ENCODE measurements at regions not wholly inside any gene's neighbourhood (a gene's known extent, or its start where the extent isn't known, plus 50 kb on each side); places are given as distances from the start of the nearest gene placed in this dataset.

DNA sequence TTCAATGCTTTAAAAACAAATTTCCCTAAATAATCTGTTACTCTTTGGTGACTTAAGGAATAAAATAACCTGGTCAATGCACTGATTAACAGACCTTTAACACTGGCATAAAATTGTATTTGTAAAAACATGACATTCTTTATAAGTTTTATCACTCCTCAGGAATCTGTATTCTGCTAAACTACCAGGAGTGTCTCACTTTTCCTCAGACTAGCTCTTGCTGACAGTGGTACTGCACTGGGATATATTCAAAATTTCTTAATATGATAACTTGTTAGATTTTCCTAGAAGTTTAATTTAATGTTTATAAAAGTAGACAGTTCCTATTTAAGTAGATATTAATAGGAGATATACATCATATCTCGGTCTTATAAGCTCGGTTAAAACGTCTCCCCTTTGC is 363.4 kb upstream of the ARHGEF26 start:
- TF ChIP-seq EP300 (IDR thresholded peaks at IDR 0.05) (no peak), POLR2AphosphoS5 (IDR thresholded peaks at IDR 0.05) (no peak), POLR2A (IDR thresholded peaks at IDR 0.05; ENCODE audit: low read depth) (no peak)
- TF ChIP-seq, protein P1, sequence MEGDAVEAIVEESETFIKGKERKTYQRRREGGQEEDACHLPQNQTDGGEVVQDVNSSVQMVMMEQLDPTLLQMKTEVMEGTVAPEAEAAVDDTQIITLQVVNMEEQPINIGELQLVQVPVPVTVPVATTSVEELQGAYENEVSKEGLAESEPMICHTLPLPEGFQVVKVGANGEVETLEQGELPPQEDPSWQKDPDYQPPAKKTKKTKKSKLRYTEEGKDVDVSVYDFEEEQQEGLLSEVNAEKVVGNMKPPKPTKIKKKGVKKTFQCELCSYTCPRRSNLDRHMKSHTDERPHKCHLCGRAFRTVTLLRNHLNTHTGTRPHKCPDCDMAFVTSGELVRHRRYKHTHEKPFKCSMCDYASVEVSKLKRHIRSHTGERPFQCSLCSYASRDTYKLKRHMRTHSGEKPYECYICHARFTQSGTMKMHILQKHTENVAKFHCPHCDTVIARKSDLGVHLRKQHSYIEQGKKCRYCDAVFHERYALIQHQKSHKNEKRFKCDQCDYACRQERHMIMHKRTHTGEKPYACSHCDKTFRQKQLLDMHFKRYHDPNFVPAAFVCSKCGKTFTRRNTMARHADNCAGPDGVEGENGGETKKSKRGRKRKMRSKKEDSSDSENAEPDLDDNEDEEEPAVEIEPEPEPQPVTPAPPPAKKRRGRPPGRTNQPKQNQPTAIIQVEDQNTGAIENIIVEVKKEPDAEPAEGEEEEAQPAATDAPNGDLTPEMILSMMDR (IDR thresholded peaks at IDR 0.05), result no peak

Data from esophagus muscularis mucosa (tissue), 4 donors.